ENCODE measurements at regions not wholly inside any gene's neighbourhood (a gene's known extent, or its start where the extent isn't known, plus 50 kb on each side); places are given as distances from the start of the nearest gene placed in this dataset.

DNA sequence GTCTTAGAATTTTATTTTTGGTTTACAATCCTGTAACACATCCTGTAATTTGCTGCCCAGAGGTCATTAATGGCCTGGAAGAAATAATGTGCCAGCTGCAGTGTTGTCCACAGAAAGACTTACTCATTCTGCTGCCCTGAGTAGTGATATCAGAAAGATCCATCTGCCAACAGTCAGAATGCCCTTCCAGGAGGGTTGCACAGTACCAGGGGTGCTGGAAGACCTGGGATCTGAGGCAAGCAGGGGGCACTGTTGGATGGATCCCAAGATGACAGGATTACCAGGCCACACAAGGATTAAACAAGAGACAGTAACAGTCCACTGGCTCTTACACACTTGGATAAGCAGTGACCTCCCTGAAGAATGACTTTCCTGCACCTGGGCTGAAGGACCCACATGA is 93.8 kb upstream of the TOP3B start:
- H3K27ac Mint-ChIP-seq, result no peak overlapping the region
- no peak for DNase-seq
- H3K4me3 Mint-ChIP-seq, result no peak overlapping the region
- H3K9me3 Mint-ChIP-seq, result no peaks in the 10 kb centered on the region
- peaks cover 38% of the 10 kb centered on the region for H3K27me3 Mint-ChIP-seq (ENCODE audit: low read depth)
- H3K4me1 Mint-ChIP-seq (ENCODE audit: low read depth), result no peaks in the 10 kb centered on the region
- ATAC-seq (replicated peaks in 1 of 2), result no peak
- H3K36me3 Mint-ChIP-seq (ENCODE audit: insufficient read depth in 2 of 2), result no peaks in the 10 kb centered on the region

GRCh38 chr22:22075382-22076163 is 93.0 kb upstream of the TOP3B start:
- Mint-ChIP-seq H3K27ac (no peak overlapping the region), H3K36me3 (ENCODE audit: insufficient read depth in 2 of 2) (no peaks in the 10 kb centered on the region), H3K4me1 (ENCODE audit: low read depth) (no peaks in the 10 kb centered on the region), H3K4me3 (no peak overlapping the region), H3K27me3 (ENCODE audit: low read depth) (peaks cover 30% of the 10 kb centered on the region), H3K9me3 (no peaks in the 10 kb centered on the region)
- ATAC-seq (replicated peaks in 1 of 2) (no peak), DNase-seq (no peak)

- H3K4me1 Mint-ChIP-seq (ENCODE audit: low read depth), result no peaks in the 10 kb centered on the region
- ATAC-seq (replicated peaks in 1 of 2), result no peak
- peaks cover 23% of the 10 kb centered on the region for H3K27me3 Mint-ChIP-seq (ENCODE audit: low read depth)
- no peak for DNase-seq
- no peak overlapping the region for H3K27ac Mint-ChIP-seq
- no peaks in the 10 kb centered on the region for H3K36me3 Mint-ChIP-seq (ENCODE audit: insufficient read depth in 2 of 2)
- no peak overlapping the region for H3K4me3 Mint-ChIP-seq
- H3K9me3 Mint-ChIP-seq, result no peaks in the 10 kb centered on the region
Measured at GRCh38 chr22:22074634-22075381, 92.2 kb upstream of the TOP3B start.

GRCh38 chr22:22073769-22074561 is 91.4 kb upstream of the TOP3B start:
- Mint-ChIP-seq H3K36me3 (ENCODE audit: insufficient read depth in 2 of 2) (no peaks in the 10 kb centered on the region), H3K4me3 (no peak overlapping the region), H3K27me3 (ENCODE audit: low read depth) (peaks cover 23% of the 10 kb centered on the region), H3K9me3 (no peaks in the 10 kb centered on the region), H3K27ac (no peak overlapping the region), H3K4me1 (ENCODE audit: low read depth) (no peaks in the 10 kb centered on the region)
- DNase-seq (no peak), ATAC-seq (replicated peaks in 1 of 2) (no peak)

GRCh38 chr22:22072169-22072836 is 89.7 kb upstream of the TOP3B start:
- no peak for ATAC-seq (replicated peaks in 1 of 2)
- Mint-ChIP-seq H3K4me3 (no peak overlapping the region), H3K9me3 (no peaks in the 10 kb centered on the region), H3K4me1 (ENCODE audit: low read depth) (no peaks in the 10 kb centered on the region), H3K36me3 (ENCODE audit: insufficient read depth in 2 of 2) (no peaks in the 10 kb centered on the region), H3K27me3 (ENCODE audit: low read depth) (peaks cover 18% of the 10 kb centered on the region), H3K27ac (no peak overlapping the region)
- no peak for DNase-seq

DNA sequence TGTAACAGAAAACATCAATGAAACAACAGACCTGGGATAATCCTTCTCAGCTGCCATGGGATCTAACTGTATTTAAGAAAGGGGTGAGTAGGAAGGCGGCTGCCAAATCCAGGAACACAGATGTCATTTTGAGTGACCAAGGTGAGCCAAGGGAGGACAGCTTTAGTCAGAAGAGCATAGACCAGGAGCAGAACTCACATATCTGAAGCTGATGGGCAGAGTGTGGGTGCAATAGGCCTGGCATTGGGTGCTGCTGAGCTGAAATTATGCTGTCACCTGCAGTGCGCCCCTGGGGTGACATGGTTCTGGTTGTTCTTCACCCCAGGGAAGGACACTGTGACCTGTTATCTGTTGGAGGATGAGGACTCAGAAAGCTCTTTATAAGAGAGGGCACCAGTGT is 88.9 kb upstream of the TOP3B start:
- H3K9me3 Mint-ChIP-seq, result no peaks in the 10 kb centered on the region
- H3K36me3 Mint-ChIP-seq (ENCODE audit: insufficient read depth in 2 of 2), result no peaks in the 10 kb centered on the region
- no peak overlapping the region for H3K4me3 Mint-ChIP-seq
- DNase-seq (no peak), ATAC-seq (replicated peaks in 1 of 2) (no peak)
- H3K4me1 Mint-ChIP-seq (ENCODE audit: low read depth), result no peaks in the 10 kb centered on the region
- H3K27ac Mint-ChIP-seq, result no peak overlapping the region
- peaks cover 17% of the 10 kb centered on the region for H3K27me3 Mint-ChIP-seq (ENCODE audit: low read depth)

DNA sequence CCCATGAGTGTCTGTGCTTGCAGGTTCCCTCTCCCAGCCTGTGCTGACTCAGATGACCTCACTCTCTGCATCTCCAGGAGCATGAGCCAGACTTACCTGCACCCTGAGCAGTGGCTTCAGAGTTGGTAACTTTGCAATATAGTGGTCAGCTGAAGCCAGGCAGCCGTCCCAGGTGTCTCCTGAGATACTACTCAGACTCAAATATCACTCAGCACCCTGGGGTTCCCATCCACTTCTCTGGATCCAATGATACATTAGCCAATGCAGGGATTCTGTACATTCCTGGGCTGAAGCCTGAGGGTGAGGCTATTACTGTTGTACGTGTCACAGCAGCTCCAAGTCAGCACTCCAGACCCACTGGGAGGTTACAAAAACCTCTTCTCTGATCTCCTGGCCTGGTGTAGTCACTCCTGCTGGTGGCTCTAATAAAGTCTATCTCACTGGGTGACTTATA is 87.8 kb upstream of the TOP3B start:
- H3K4me3 Mint-ChIP-seq, result no peak overlapping the region
- H3K36me3 Mint-ChIP-seq (ENCODE audit: insufficient read depth in 2 of 2), result no peaks in the 10 kb centered on the region
- H3K27ac Mint-ChIP-seq, result no peak overlapping the region
- H3K4me1 Mint-ChIP-seq (ENCODE audit: low read depth), result no peaks in the 10 kb centered on the region
- no peaks in the 10 kb centered on the region for H3K9me3 Mint-ChIP-seq
- peaks cover 17% of the 10 kb centered on the region for H3K27me3 Mint-ChIP-seq (ENCODE audit: low read depth)
- no peak for ATAC-seq (replicated peaks in 1 of 2)
- no peak for DNase-seq

DNA sequence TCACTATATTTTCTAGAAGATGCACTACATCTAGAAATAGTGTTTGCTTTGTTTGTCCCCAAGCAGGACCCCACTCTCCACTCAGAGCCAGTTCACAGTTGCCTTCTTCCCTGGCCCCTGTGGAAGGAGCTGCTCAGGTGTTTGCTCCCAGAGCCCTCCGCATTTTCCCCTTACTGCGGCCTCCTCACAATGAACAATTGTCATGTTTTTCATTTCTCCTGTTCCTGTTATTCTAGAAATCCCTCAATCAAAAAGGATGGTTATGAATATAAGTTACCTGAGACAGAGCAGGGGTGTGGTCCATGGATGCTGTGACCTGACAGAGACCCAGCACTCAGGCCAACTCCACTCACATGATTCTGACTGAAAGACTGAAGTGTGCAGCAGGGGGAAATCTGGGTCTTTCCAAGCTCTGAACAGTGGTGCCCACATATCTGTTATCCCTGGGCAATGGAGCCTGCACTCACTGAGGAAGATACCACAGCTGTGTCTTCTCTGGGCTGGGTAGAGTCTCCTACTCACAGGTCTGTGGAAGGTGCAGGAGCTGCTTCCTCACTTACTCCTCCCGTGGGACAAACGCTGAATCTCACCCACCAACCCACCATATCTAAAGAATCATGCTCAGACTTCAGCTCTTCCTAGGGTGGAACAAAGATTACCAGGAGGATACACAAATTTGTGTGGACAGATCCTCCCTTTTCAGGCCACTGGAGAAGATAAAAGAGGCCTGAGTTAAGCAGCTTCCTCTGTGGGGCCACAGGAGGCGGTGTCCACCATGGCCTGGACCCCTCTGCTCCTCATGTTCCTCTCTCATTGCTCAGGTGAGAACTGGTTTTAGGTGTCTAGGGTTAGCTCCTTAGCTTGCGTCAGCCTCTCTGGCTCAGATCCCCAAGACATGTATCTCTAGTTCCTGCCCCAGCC is 87.1 kb upstream of the TOP3B start:
- no peaks in the 10 kb centered on the region for H3K9me3 Mint-ChIP-seq
- H3K4me3 Mint-ChIP-seq, result no peak overlapping the region

GRCh38 chr22:22068657-22069056 is 86.1 kb upstream of the TOP3B start:
- ATAC-seq (replicated peaks in 1 of 2), result no peak
- H3K27ac Mint-ChIP-seq, result no peak overlapping the region
- no peaks in the 10 kb centered on the region for H3K4me1 Mint-ChIP-seq (ENCODE audit: low read depth)

More for the DNA sequence above, 87.1 kb upstream of the TOP3B start:
- DNase-seq, result no peak
- Mint-ChIP-seq H3K4me1 (ENCODE audit: low read depth) (no peaks in the 10 kb centered on the region), H3K27ac (no peak overlapping the region), H3K36me3 (ENCODE audit: insufficient read depth in 2 of 2) (no peaks in the 10 kb centered on the region), H3K27me3 (ENCODE audit: low read depth) (peaks cover 20% of the 10 kb centered on the region)
- ATAC-seq (replicated peaks in 1 of 2), result no peak

GRCh38 chr22:22068025-22068424 is 85.4 kb upstream of the TOP3B start:
- ATAC-seq (replicated peaks in 1 of 2) (no peak), DNase-seq (no peak)
- no peak overlapping the region for H3K27ac Mint-ChIP-seq
- H3K27me3 Mint-ChIP-seq (ENCODE audit: low read depth), result peaks cover 13% of the 10 kb centered on the region
- H3K36me3 Mint-ChIP-seq (ENCODE audit: insufficient read depth in 2 of 2), result no peaks in the 10 kb centered on the region
- H3K4me1 Mint-ChIP-seq (ENCODE audit: low read depth), result peaks cover 5% of the 10 kb centered on the region
- no peaks in the 10 kb centered on the region for H3K9me3 Mint-ChIP-seq
- no peak overlapping the region for H3K4me3 Mint-ChIP-seq

More at GRCh38 chr22:22068657-22069056, 86.1 kb upstream of the TOP3B start:
- H3K36me3 Mint-ChIP-seq (ENCODE audit: insufficient read depth in 2 of 2), result no peaks in the 10 kb centered on the region
- H3K9me3 Mint-ChIP-seq, result no peaks in the 10 kb centered on the region
- peaks cover 13% of the 10 kb centered on the region for H3K27me3 Mint-ChIP-seq (ENCODE audit: low read depth)
- H3K4me3 Mint-ChIP-seq, result no peak overlapping the region
- no peak for DNase-seq

GRCh38 chr22:22067192-22067591 is 84.6 kb upstream of the TOP3B start:
- no peak for ATAC-seq (replicated peaks in 1 of 2)
- Mint-ChIP-seq H3K27ac (no peak overlapping the region), H3K9me3 (no peaks in the 10 kb centered on the region), H3K4me3 (no peak overlapping the region), H3K36me3 (ENCODE audit: insufficient read depth in 2 of 2) (no peaks in the 10 kb centered on the region), H3K4me1 (ENCODE audit: low read depth) (peaks cover 8% of the 10 kb centered on the region), H3K27me3 (ENCODE audit: low read depth) (peaks cover 13% of the 10 kb centered on the region)
- no peak for DNase-seq

GRCh38 chr22:22064580-22064979 is 82.0 kb upstream of the TOP3B start:
- Mint-ChIP-seq H3K9me3 (no peaks in the 10 kb centered on the region), H3K4me3 (no peak overlapping the region), H3K36me3 (ENCODE audit: insufficient read depth in 2 of 2) (no peaks in the 10 kb centered on the region), H3K27ac (no peak overlapping the region), H3K27me3 (ENCODE audit: low read depth) (peaks cover 13% of the 10 kb centered on the region), H3K4me1 (ENCODE audit: low read depth) (peaks cover 8% of the 10 kb centered on the region)
- no peak for ATAC-seq (replicated peaks in 1 of 2)
- DNase-seq, result no peak
